HepG2 (cell line): ENCODE measurements at regions not wholly inside any gene's neighbourhood (a gene's known extent, or its start where the extent isn't known, plus 50 kb on each side); places are given as distances from the start of the nearest gene placed in this dataset.

Experiments
- ATAC-seq: fragments of 200-7000 bp; cut with Tn5 transposase; 3 replicates; pipeline ENCODE4 v1.9.1; 2020; ENCODE audit warnings: mild to moderate bottlenecking, moderate library complexity
- BruUV-seq: library from RNA; stranded (reverse); fragments of 400-500 nt; replicated peaks from 2 replicates; lab custom pipeline; 2021; lab: Mats Ljungman, UMichigan
- CTCF ChIA-PET: fragments of 300-600 bp; formaldehyde crosslinking; extraction: SDS; loops from one replicate; lab custom pipeline; 2021; ENCODE audit warnings: low total read pairs, inconsistent platforms, low intra/inter-chr PET ratio; lab: Yijun Ruan, JAX
- POLR2A ChIA-PET: fragments of 350-600 bp; sonication (Branson Sonifier 250); formaldehyde crosslinking; loops from one replicate; lab custom pipeline; 2020; ENCODE audit warnings: antibody characterized with exemption, inconsistent platforms; lab: Yijun Ruan, JAX
- DNase-seq: peaks from one replicate; pipeline ENCODE4 v3.0.0-alpha.2; 2015; ENCODE audit warnings: low spot score
- FAIRE-seq: peaks from 3 replicates; lab custom pipeline; 2011; peaks lifted over from hg19 to GRCh38; lab: Jason Lieb, UNC
- H2AFZ ChIP-seq: one replicate; pipeline ENCODE4 v1.6.1; 2011; ENCODE audit warnings: low read length, inconsistent platforms
- H3K27ac ChIP-seq: fragments of 300-600 bp; 3 replicates; pipeline ENCODE4 v1.8.0; 2011; ENCODE audit warnings: mixed run types, mild to moderate bottlenecking, mixed read lengths, low read length, inconsistent platforms; ENCODE audit not compliant: insufficient read depth; ENCODE audit errors: extremely low read length
- H3K27me3 ChIP-seq, 2 experiments: fragments of 200-600 bp in 1 of 2; 2 replicates in 1 of 2; 3 replicates in 1 of 2; pipeline versions ENCODE4 v1.6.0 to v1.8.0; 2011; ENCODE audit warnings: low read length in 2 of 2, mild to moderate bottlenecking in 2 of 2, moderate library complexity in 2 of 2, inconsistent platforms in 1 of 2; ENCODE audit not compliant: insufficient read depth in 2 of 2, control insufficient read depth in 1 of 2
- H3K36me3 ChIP-seq, 2 experiments: fragments of 200-600 bp in 1 of 2; replicated peaks in 1 of 2; 2 replicates in 1 of 2; 3 replicates in 1 of 2; pipeline versions ENCODE4 v1.5.1 to v1.8.0; 2011; ENCODE audit warnings: low read length in 2 of 2, inconsistent platforms in 1 of 2; ENCODE audit not compliant: insufficient read depth in 2 of 2, control insufficient read depth in 1 of 2
- H3K4me1 ChIP-seq: 2 replicates; pipeline ENCODE4 v1.5.1; 2012; ENCODE audit warnings: low read length, inconsistent platforms; ENCODE audit not compliant: insufficient read depth
- H3K4me2 ChIP-seq: 2 replicates; pipeline ENCODE4 v1.6.0; 2011; ENCODE audit warnings: low read depth, low read length, inconsistent platforms
- H3K4me3 ChIP-seq, 3 experiments: fragments of 200-600 bp in 1 of 3; sonication (generic), shearing (Covaris generic) in 1 of 3; replicated peaks in 1 of 3; 2 replicates each; pipeline ENCODE4 v1.5.1; 2011 to 2016; ENCODE audit warnings: low read length in 3 of 3, inconsistent platforms in 2 of 3, low read depth in 2 of 3, mild to moderate bottlenecking in 2 of 3, control low read depth in 1 of 3, mixed read lengths in 1 of 3; ENCODE audit not compliant: insufficient read depth in 1 of 3
- H3K79me2 ChIP-seq: one replicate; pipeline ENCODE4 v1.6.1; 2011; ENCODE audit warnings: low read length, inconsistent platforms; ENCODE audit not compliant: insufficient read depth
- H3K9ac ChIP-seq: 2 replicates; pipeline ENCODE4 v1.6.0; 2011; ENCODE audit warnings: mild to moderate bottlenecking, low read depth, low read length, inconsistent platforms; ENCODE audit not compliant: insufficient read depth
- H3K9me3 ChIP-seq: 2 replicates; pipeline ENCODE4 v1.5.1; 2012; ENCODE audit warnings: mild to moderate bottlenecking, low read length
- H4K20me1 ChIP-seq: 2 replicates; pipeline ENCODE4 v1.6.0; 2011; ENCODE audit warnings: inconsistent platforms, mild to moderate bottlenecking, low read length, moderate library complexity; ENCODE audit not compliant: insufficient read depth
- ETV5 ChIP-seq: IDR thresholded peaks from 2 replicates; pipeline ENCODE4 v1.6.1; 2018; ENCODE audit warnings: missing biosample characterization, missing genetic modification reagents, inconsistent platforms, borderline replicate concordance
- MYPOP ChIP-seq: sonication (generic); formaldehyde crosslinking; IDR thresholded peaks from 2 replicates; pipeline ENCODE4 v1.8.1; 2023; ENCODE audit warnings: mild to moderate bottlenecking, moderate library complexity, missing genetic modification reagents
- PREB ChIP-seq: sonication (generic); formaldehyde crosslinking; IDR thresholded peaks from 2 replicates; pipeline ENCODE4 v1.4.0; 2020; ENCODE audit warnings: missing genetic modification reagents
- RORA ChIP-seq: sonication (generic); formaldehyde crosslinking; IDR thresholded peaks from 2 replicates; pipeline ENCODE4 v1.5.0; 2020; ENCODE audit warnings: mild to moderate bottlenecking, missing genetic modification reagents, moderate library complexity
- TOPORS ChIP-seq: sonication (generic); formaldehyde crosslinking; IDR thresholded peaks from 2 replicates; pipeline ENCODE4 v1.8.0; 2023; ENCODE audit warnings: mild to moderate bottlenecking, missing genetic modification reagents
- YEATS2 ChIP-seq: sonication (generic); formaldehyde crosslinking; IDR thresholded peaks from 2 replicates; pipeline ENCODE4 v1.4.0; 2020; ENCODE audit warnings: missing genetic modification reagents, borderline replicate concordance
- ZBTB10 ChIP-seq: sonication (generic); formaldehyde crosslinking; IDR thresholded peaks from 2 replicates; pipeline ENCODE4 v1.4.0; 2020; ENCODE audit warnings: missing genetic modification reagents, borderline replicate concordance
- ZBTB33 ChIP-seq: sonication (generic); formaldehyde crosslinking; IDR thresholded peaks from 2 replicates; pipeline ENCODE4 v1.4.0; 2020; ENCODE audit warnings: missing genetic modification reagents
- ZBTB42 ChIP-seq: sonication (generic); formaldehyde crosslinking; IDR thresholded peaks from 2 replicates; pipeline ENCODE4 v1.5.0; 2020; ENCODE audit warnings: mild to moderate bottlenecking, missing genetic modification reagents
- ZBTB8A ChIP-seq: sonication (generic); formaldehyde crosslinking; IDR thresholded peaks from 2 replicates; pipeline ENCODE4 v1.4.0; 2020; ENCODE audit warnings: mild to moderate bottlenecking, low read depth, missing genetic modification reagents, borderline replicate concordance
- ZKSCAN8 ChIP-seq: IDR thresholded peaks from 2 replicates; pipeline ENCODE4 v1.6.1; 2016; ENCODE audit warnings: borderline replicate concordance, missing genetic modification reagents, missing compliant biosample characterization
- ZMAT5 ChIP-seq: sonication (generic); formaldehyde crosslinking; IDR thresholded peaks from 2 replicates; pipeline ENCODE4 v1.5.0; 2020; ENCODE audit warnings: mild to moderate bottlenecking, low read depth, missing genetic modification reagents, borderline replicate concordance
- ZNF225 ChIP-seq: sonication (generic); formaldehyde crosslinking; IDR thresholded peaks from 2 replicates; pipeline ENCODE4 v1.4.0; 2020; ENCODE audit warnings: mild to moderate bottlenecking, missing genetic modification reagents
- ZNF652 ChIP-seq: IDR thresholded peaks from 2 replicates; pipeline ENCODE4 v1.6.1; 2016; ENCODE audit warnings: low read depth, borderline replicate concordance
- ZNF720 ChIP-seq: sonication (generic); formaldehyde crosslinking; IDR thresholded peaks from 2 replicates; pipeline ENCODE4 v1.4.0; 2020; ENCODE audit warnings: missing genetic modification reagents
- ZNF776 ChIP-seq: sonication (generic); formaldehyde crosslinking; IDR thresholded peaks from 2 replicates; pipeline ENCODE4 v1.4.0; 2020; ENCODE audit warnings: mild to moderate bottlenecking, missing genetic modification reagents
- ZSCAN30 ChIP-seq: sonication (generic); formaldehyde crosslinking; IDR thresholded peaks from 2 replicates; pipeline ENCODE4 v1.5.0; 2020; ENCODE audit warnings: mild to moderate bottlenecking, missing genetic modification reagents
- WGBS: methylation state at CpG from one replicate; pipeline ENCODE4 v1.1.6; 2017; ENCODE audit warnings: low lambda C conversion rate; 5-methylcytosine and 5-hydroxymethylcytosine counted together
- in situ Hi-C: cut with HindIII; loops from 2 replicates; pipeline ENCODE4 v1.10.0; 2017; ENCODE audit warnings: low pct_unique_long_range_greater_than_20kb; ENCODE audit not compliant: extremely low pct_ligation_motif_present
- intact Hi-C: fragments of 100-400 bp; cut with micrococcal nuclease; formaldehyde crosslinking; loops from one replicate; pipeline ENCODE4 v1.10.0; 2022; ENCODE audit not compliant: unreplicated experiment

- no peaks in the 10 kb centered on the region for H4K20me1 ChIP-seq
- no peaks in the 10 kb centered on the region for H3K27me3 ChIP-seq
- no peak for ATAC-seq
- H3K36me3 ChIP-seq: no peaks in the 10 kb centered on the region
- H3K79me2 ChIP-seq: no peaks in the 10 kb centered on the region
- POLR2A ChIA-PET: no interaction called here
- 8% methylated on average over 7 of the region's 7 CpGs for WGBS
- H3K4me3 ChIP-seq: no peak overlapping the region
- in situ Hi-C loops: no loop called here
- H3K4me2 ChIP-seq: no peak overlapping the region
- no peak for FAIRE-seq
- no peak for DNase-seq
- no peaks in the 10 kb centered on the region for H3K9me3 ChIP-seq
- H3K9ac ChIP-seq: no peak overlapping the region
- CTCF ChIA-PET: no interaction called here
- H3K27ac ChIP-seq: no peak overlapping the region
- H2AFZ ChIP-seq: no peak overlapping the region
- intact Hi-C loops: no loop called here
- no TSS peak for BruUV-seq
- no peaks in the 10 kb centered on the region for H3K4me1 ChIP-seq
- TF ChIP-seq ZBTB8A (no peak), ZNF776 (CRISPR knock-in tag) (no peak), ZBTB10 (CRISPR knock-in tag) (no peak), ZMAT5 (CRISPR knock-in tag) (no peak), ZNF652 (no peak), ZNF225 (no peak), ZKSCAN8 (no peak), RORA (CRISPR knock-in tag) (no peak), PREB (CRISPR knock-in tag) (no peak), ZNF720 (CRISPR knock-in tag) (no peak), ZSCAN30 (CRISPR knock-in tag) (no peak), ETV5 (CRISPR knock-in tag) (no peak), MYPOP (no peak), TOPORS (no peak), ZBTB42 (CRISPR knock-in tag) (no peak), ZBTB33 (no peak), YEATS2 (no peak)
These were observed 1223.9 kb downstream of the FOXD4L5 start for GRCh38 chr9:64061013-64061627.
